NCI-H1436 treated with DMSO at 0.1 percent for 48 hours (cell line): ENCODE measurements at regions not wholly inside any gene's neighbourhood (a gene's known extent, or its start where the extent isn't known, plus 50 kb on each side); places are given as distances from the start of the nearest gene placed in this dataset.
"Not testable (repeated sequence)": the region's sequence is repeated elsewhere in the genome, so short reads cannot be mapped to it uniquely, and the experiment has no call there.

Experiments used
- DNase-seq: peaks from one replicate; lab custom pipeline; 2025; lab: John Stamatoyannopoulos, UW

DNA sequence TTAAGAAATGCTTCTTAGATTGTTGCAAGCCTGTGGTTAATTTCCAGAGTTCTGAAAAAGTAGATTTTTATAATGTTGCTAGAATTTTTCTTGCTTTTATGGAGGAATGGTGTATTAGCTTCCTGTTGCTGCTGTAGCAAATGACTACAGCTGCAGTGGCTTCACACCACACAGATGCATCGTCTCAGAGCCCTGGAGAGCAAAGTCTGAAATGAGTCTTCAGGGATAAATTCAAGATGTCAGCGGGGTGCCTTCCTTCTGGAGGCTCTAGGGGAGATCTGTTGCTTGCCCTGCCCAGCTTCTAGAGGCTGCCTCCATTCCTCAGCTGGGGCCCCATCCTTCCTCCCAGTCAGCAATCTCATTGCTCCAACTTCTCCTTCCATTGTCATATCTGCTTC lies 187.8 kb downstream of the ZNF516 start:
- no peak for DNase-seq

DNA sequence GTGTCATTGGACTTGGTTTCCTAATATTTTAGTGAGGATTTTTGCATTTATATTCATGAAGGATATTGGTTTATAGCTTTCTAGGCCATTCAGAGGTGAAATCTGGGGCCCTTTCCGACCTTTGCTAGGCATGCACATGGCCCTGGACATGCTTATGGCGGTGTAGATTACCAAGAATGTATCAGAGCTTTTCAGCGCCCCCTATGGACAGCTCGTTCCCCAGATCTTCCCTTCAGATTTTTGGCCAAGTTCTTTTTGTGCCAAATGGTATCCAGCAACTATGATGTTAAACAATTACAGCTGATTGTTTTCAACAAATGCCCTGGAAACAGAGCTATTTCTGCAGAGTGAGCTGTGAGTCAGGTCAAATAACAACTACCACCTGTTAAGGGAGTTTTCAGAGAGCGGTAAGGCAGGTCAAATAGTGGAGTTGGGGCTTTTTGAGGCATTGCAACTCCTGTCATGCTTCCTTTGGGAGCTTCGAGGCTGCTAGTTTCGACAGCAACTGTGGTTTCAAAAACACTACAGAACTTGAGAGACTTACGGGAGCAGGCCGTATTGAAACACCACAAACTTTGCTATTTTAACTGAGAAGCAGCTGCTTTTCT lies 188.3 kb downstream of the ZNF516 start:
- DNase-seq, result no peak

DNA sequence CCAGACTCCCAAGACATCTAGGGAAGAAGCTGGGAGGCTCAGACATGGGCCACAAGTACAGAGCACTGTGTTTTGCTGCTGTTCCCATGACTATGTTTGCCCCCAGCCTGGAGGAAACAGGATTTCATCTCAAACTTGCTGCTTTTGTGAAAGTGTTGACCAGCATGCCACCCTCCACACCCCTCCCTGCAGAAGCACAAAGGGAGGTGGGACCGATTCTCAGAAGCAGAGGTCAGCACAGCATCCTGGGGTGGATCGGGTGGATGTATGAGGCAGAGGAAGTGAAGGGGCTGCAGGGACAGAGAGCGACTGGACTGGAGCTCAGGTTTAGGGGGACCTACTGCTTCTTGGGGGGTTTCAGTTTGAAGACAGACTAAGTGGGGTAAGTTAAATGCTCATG lies 209.2 kb downstream of the ZNF516 start:
- no peak for DNase-seq

GRCh38 chr18:76281565-76281964 lies 213.5 kb downstream of the ZNF516 start:
- DNase-seq, result no peak

- DNase-seq, result no peak
These were observed 217.2 kb downstream of the ZNF516 start for GRCh38 chr18:76277801-76278200.

GRCh38 chr18:76275727-76276313 lies 219.2 kb downstream of the ZNF516 start:
- no peak for DNase-seq

DNA sequence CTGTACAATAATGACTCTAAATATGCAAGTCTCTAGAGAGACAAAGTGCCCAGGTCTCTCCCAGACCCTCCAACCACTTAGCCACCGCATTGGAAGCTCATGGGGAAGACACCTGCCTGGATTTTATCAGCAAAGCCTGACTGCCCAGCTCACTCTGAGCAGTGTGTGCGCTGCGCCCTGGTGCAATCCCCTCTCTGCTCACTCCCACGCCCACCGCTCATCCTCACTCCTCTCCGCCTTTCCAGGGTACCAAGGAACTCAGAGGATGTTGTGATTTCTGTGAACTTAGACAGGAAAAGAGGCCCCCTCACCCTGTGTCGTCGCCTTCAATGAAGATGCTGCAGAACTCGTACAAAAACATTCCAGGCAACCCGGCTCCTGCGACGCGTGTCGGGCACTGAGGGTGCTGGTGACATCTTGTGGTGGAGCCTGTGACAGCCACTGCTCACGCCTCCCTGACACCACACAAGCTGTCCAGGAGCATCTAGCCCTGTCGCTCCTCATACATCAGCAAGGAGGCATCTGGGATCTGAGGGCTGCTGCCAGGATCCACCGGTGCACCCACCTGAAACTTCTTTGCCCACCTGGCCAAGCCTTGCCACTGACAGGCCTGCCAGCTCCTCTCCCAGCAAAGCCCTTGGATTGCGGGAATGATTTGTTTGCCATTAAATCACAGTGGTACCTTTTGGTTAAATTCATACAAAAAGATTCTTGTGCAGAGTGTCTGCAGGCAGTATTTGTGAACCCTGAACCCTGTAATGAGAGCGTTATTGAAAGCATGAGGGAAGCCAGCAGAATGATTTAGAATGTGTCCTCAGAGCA lies 220.4 kb downstream of the ZNF516 start:
- no peak for DNase-seq

GRCh38 chr18:76273956-76274355 lies 221.1 kb downstream of the ZNF516 start:
- DNase-seq, result no peak

- no peak for DNase-seq
These were observed 222.0 kb downstream of the ZNF516 start for GRCh38 chr18:76273036-76273545.

DNA sequence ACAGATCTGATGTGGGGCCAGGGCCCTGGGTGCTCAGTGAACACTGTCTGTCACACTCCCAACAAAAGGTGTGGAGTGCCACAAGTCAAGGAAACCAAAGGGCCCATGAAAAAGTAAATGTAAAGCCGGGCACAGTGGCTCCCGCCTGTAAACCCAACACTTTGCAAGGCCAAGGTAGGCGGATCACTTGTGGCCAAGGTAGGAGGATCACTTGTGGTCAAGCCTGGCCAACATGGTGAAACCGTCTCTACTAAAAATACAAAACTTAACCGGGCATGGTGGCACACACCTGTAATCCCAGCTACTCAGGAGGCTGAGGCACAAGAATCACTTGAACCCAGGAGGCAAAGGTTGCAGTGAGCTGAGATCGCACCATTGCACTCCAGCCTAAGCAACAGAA lies 227.6 kb downstream of the ZNF516 start:
- DNase-seq, result not testable (repeated sequence)

DNA sequence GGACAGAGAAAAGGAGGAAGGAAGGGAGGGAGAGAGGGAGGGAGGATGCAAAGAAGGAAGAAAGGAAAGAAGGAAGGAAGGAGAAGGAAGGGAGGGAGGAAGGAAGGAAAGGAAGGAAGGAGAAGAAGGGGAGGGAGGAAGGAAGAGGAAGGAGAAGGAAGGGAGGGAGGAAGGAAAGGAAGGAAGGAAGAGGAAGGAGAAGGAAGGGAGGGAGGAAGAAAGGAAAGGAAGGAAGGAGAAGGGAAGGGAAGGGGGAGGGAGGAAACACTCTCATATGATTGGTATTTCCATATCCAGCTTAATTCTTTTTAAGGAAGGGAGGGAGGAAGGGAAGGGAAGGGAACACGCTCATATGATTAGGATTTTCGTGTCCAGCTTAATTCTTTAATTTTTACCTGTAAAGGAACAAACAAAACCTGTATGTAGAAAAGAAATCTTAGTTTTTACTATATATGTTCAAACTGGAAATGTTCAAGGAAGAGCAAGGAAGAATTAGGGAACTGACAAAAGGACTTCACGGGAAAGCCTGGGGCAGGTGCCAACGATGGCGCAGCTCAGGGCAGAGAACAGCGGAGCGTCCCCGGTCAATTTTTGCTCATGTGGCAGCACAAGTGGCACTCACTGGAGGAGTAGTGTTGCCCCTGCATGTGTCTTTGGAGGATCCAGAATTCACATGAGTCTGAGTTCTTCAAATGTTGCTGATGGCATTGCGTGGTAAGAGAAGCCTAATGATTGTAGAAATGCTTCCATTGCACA lies 228.6 kb downstream of the ZNF516 start:
- DNase-seq, result no peak

DNA sequence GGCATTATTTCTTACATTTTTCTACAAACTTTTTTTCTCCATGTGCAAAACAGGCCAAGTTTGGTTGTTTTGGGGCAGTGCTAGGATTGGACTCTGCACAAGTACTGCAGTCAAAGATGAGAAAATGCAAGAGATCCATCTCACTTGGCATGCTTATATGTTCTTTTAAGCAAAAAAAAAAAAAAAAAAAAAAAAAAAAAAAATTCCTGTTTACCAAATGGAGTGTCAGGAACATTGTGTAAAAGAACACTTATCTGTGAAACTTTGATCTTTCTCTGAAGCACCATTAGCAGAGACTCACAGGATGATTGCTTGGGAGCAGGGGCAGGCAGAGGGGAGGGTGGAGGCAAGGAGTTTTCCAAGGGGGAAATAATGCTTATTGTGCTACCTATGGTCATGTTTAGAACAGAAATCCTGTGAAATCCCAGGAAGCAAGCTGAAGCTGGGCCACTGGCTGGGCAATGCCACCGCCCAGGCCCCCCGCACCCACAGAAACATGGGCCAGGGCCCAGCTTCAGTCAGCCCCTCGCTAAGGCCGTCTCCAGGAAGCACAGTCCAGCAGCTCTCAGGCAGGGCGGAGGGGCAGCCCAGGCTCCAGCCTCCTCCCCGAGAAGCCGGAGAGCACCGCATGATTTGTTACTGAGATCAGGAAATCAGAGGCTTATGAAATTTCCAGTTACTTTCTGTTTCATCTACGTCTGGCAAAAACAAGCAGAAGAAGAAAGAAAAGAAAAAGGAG lies 229.4 kb downstream of the ZNF516 start:
- DNase-seq, result no peak

GRCh38 chr18:76264876-76265250 lies 230.2 kb downstream of the ZNF516 start:
- no peak for DNase-seq

DNA sequence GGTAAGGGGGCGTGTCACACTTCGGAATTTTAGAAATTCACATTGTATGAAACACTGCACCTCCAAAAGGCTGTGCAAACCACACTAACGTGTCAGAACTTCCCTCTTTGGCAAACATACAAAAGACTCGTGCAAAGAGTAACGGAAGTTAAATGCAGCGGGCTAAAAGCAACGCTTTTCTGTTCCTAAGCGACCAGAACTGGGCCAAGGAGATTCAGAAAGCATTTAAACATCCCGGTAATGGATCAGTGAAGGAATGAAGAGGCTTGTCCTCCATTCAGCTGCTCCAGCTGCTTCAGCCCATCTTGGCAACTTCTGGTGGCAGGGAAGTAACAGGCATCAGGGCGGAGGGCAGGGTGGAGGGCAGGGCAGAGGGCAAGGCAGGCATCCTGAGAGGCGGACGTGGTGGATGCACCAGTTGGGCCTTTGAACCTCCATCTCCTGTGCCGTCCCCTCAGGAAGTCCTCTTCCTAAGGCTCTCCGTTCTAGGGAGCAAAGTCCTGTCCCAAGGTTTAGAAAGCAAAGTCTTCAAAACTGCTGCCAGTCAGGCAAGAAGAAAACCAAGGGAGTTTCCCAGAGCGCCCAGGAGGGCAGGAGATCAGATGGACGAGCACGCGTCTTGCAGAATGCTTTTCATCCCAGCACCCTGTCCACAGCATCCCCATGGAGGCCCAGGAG lies 230.7 kb downstream of the ZNF516 start:
- DNase-seq, result no peak

GRCh38 chr18:76263046-76264005 lies 231.7 kb downstream of the ZNF516 start:
- DNase-seq, result no peak

DNA sequence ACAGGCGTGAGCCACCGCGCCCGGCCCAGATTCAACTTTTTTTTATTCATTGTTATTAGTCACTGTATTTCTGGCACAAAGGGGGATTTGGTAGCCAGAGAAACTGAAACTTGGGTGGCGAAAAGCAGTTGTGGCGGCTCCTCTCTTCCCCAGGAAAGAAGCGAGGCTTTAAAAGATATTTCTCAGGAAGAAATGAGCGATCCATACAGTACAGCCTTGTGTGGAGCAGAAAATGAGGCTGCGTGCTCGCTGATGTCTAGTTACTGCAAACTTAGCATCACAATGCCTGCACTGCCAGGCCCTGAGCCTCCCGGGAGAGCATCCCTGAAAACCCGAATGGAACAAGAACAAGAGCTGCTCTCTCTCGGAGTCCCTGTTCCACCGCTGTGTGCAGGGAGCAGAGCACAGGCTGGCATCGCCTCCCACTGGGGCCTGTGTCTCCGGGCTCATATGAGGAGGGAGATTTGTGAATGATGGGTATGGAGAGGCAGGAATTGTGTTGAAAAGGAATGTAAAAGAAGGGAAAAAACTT lies 234.0 kb downstream of the ZNF516 start:
- no peak for DNase-seq

GRCh38 chr18:76259711-76260110 lies 235.3 kb downstream of the ZNF516 start:
- no peak for DNase-seq

DNA sequence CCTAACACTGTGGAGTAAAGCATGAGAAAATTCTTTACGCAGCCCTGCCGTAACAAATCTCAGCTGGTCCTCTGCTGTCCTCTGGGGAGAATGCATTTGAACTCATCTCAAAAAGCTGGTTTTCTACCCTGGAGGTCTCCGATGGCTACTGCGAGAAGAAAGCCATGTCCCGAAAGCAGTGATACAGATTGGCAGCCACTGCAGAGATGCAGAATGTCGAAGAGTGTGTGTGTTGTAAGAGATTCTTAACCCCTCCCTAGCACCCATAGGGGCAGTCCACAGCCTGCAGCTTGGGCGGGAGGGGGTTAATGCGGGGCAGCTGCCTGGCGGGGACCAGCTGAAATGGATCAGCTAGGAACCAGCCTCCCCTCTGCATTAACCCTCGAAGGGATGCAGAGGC lies 235.9 kb downstream of the ZNF516 start:
- DNase-seq, result no peak

- DNase-seq, result no peak
These were observed 236.8 kb downstream of the ZNF516 start for GRCh38 chr18:76258209-76258608.
